ENCODE measurements at regions not wholly inside any gene's neighbourhood (a gene's known extent, or its start where the extent isn't known, plus 50 kb on each side); places are given as distances from the start of the nearest gene placed in this dataset.

GRCh38 chr13:73228546-73228945 is 169.7 kb downstream of the KLF5 start:
- H3K27ac ChIP-seq (ENCODE audit: low read depth, low read length, poor library complexity, severe bottlenecking) = no peak overlapping the region
- ChIA-PET POLR2A (interaction anchor here (0.6 to 1.1 kb wide), 2 partner anchors 183 to 297 kb away, joined by 3 read pairs; no protein-coding TSS in a partner anchor), CTCF (ENCODE audit: unreplicated experiment) (no interaction called here)
- TF ChIP-seq, protein P1, sequence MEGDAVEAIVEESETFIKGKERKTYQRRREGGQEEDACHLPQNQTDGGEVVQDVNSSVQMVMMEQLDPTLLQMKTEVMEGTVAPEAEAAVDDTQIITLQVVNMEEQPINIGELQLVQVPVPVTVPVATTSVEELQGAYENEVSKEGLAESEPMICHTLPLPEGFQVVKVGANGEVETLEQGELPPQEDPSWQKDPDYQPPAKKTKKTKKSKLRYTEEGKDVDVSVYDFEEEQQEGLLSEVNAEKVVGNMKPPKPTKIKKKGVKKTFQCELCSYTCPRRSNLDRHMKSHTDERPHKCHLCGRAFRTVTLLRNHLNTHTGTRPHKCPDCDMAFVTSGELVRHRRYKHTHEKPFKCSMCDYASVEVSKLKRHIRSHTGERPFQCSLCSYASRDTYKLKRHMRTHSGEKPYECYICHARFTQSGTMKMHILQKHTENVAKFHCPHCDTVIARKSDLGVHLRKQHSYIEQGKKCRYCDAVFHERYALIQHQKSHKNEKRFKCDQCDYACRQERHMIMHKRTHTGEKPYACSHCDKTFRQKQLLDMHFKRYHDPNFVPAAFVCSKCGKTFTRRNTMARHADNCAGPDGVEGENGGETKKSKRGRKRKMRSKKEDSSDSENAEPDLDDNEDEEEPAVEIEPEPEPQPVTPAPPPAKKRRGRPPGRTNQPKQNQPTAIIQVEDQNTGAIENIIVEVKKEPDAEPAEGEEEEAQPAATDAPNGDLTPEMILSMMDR (conservative IDR thresholded peaks at IDR 0.05; ENCODE audit: low read length) = no peak
- no peak for TF ChIP-seq EZH2phosphoT487 (IDR thresholded peaks at IDR 0.05; ENCODE audit: borderline replicate concordance, low read depth, low read length)
- DNase-seq (ENCODE audit: low spot score) = no peak
- no peaks in the 10 kb centered on the region for H3K9me3 ChIP-seq (ENCODE audit: low read length)
- BruUV-seq (replicated peaks) = no TSS peak
- H2AFZ ChIP-seq (ENCODE audit: low read length) = no peak overlapping the region
- H3K36me3 ChIP-seq (ENCODE audit: insufficient read depth, low read length) = no peaks in the 10 kb centered on the region
- no peaks in the 10 kb centered on the region for H4K20me1 ChIP-seq (ENCODE audit: insufficient read depth, low read length)
- intact Hi-C loops (cut with micrococcal nuclease; ENCODE audit: unreplicated experiment) = no loop called here
- no peaks in the 10 kb centered on the region for H3K79me2 ChIP-seq (ENCODE audit: insufficient read depth, low read depth, low read length)
- H3K4me3 ChIP-seq (ENCODE audit: low read depth, low read length, poor library complexity, severe bottlenecking) = no peak overlapping the region
- H3K9me2 ChIP-seq (ENCODE audit: insufficient read depth, low read length) = no peaks in the 10 kb centered on the region
- no peak overlapping the region for H3K4me2 ChIP-seq (ENCODE audit: low read length)
- no peaks in the 10 kb centered on the region for H3K4me1 ChIP-seq (ENCODE audit: insufficient read depth, low read length, poor library complexity, severe bottlenecking)

- Histone ChIP-seq H3K4me1 (ENCODE audit: insufficient read depth, low read length, poor library complexity, severe bottlenecking) (no peaks in the 10 kb centered on the region), H3K9me2 (ENCODE audit: insufficient read depth, low read length) (no peaks in the 10 kb centered on the region), H2AFZ (ENCODE audit: low read length) (no peak overlapping the region), H3K27ac (ENCODE audit: low read depth, low read length, poor library complexity, severe bottlenecking) (no peak overlapping the region), H3K79me2 (ENCODE audit: insufficient read depth, low read depth, low read length) (no peaks in the 10 kb centered on the region), H3K4me2 (ENCODE audit: low read length) (no peak overlapping the region), H3K9me3 (ENCODE audit: low read length) (no peaks in the 10 kb centered on the region), H4K20me1 (ENCODE audit: insufficient read depth, low read length) (no peaks in the 10 kb centered on the region), H3K4me3 (ENCODE audit: low read depth, low read length, poor library complexity, severe bottlenecking) (no peak overlapping the region), H3K36me3 (ENCODE audit: insufficient read depth, low read length) (no peaks in the 10 kb centered on the region)
- TF ChIP-seq, protein P1 (conservative IDR thresholded peaks at IDR 0.05; ENCODE audit: low read length) = no peak
- no peak for TF ChIP-seq EZH2phosphoT487 (IDR thresholded peaks at IDR 0.05; ENCODE audit: borderline replicate concordance, low read depth, low read length)
- DNase-seq (ENCODE audit: low spot score) = no peak
- CTCF ChIA-PET (ENCODE audit: unreplicated experiment) = no interaction called here
- POLR2A ChIA-PET = no interaction called here
- intact Hi-C loops (cut with micrococcal nuclease; ENCODE audit: unreplicated experiment) = no loop called here
- BruUV-seq (replicated peaks) = no TSS peak
These were observed 167.2 kb downstream of the KLF5 start for GRCh38 chr13:73225990-73226389.

DNA sequence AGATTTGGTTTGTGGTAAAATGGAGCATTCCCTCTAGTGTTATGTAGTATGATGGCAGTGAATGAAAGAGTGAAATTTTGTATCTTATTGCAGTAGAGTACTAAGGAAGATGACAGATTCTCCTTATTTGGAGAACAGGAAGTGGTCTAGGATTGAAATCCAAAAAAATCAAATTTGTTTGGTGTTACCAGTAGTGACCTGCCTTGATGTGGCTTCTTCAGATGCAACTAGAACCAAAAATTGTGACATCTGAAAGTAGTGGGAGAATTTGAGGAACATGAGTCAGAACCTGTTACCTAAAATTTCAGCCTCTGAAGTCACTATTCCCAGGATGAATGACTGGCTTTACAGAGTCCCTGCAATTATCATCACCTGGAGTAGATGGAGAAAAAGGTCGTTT is 165.9 kb downstream of the KLF5 start:
- Histone ChIP-seq H3K4me3 (ENCODE audit: low read depth, low read length, poor library complexity, severe bottlenecking) (no peak overlapping the region), H3K27ac (ENCODE audit: low read depth, low read length, poor library complexity, severe bottlenecking) (no peak overlapping the region), H4K20me1 (ENCODE audit: insufficient read depth, low read length) (no peaks in the 10 kb centered on the region), H3K4me1 (ENCODE audit: insufficient read depth, low read length, poor library complexity, severe bottlenecking) (no peaks in the 10 kb centered on the region), H3K9me3 (ENCODE audit: low read length) (no peaks in the 10 kb centered on the region), H3K4me2 (ENCODE audit: low read length) (no peak overlapping the region), H3K9me2 (ENCODE audit: insufficient read depth, low read length) (no peaks in the 10 kb centered on the region), H3K79me2 (ENCODE audit: insufficient read depth, low read depth, low read length) (no peaks in the 10 kb centered on the region), H2AFZ (ENCODE audit: low read length) (no peak overlapping the region), H3K36me3 (ENCODE audit: insufficient read depth, low read length) (no peaks in the 10 kb centered on the region)
- BruUV-seq (replicated peaks) = no TSS peak
- CTCF ChIA-PET (ENCODE audit: unreplicated experiment) = no interaction called here
- TF ChIP-seq, protein P1 (conservative IDR thresholded peaks at IDR 0.05; ENCODE audit: low read length) = no peak
- no peak for TF ChIP-seq EZH2phosphoT487 (IDR thresholded peaks at IDR 0.05; ENCODE audit: borderline replicate concordance, low read depth, low read length)
- POLR2A ChIA-PET = no interaction called here
- DNase-seq (ENCODE audit: low spot score) = no peak
- intact Hi-C loops (cut with micrococcal nuclease; ENCODE audit: unreplicated experiment) = no loop called here
